ENCODE measurements at regions not wholly inside any gene's neighbourhood (a gene's known extent, or its start where the extent isn't known, plus 50 kb on each side); places are given as distances from the start of the nearest gene placed in this dataset.

- H3K4me3 ChIP-seq (replicated peaks; ENCODE audit: insufficient read depth, low read length): no peak overlapping the region
- H3K27me3 ChIP-seq (ENCODE audit: insufficient read depth, poor library complexity, severe bottlenecking): no peaks in the 10 kb centered on the region
- no peak for TF ChIP-seq GABPA (IDR thresholded peaks at IDR 0.05; ENCODE audit: low read depth)
- no peak for TF ChIP-seq POLR2AphosphoS5 (IDR thresholded peaks at IDR 0.05; ENCODE audit: low read depth)
- TF ChIP-seq, protein P1, sequence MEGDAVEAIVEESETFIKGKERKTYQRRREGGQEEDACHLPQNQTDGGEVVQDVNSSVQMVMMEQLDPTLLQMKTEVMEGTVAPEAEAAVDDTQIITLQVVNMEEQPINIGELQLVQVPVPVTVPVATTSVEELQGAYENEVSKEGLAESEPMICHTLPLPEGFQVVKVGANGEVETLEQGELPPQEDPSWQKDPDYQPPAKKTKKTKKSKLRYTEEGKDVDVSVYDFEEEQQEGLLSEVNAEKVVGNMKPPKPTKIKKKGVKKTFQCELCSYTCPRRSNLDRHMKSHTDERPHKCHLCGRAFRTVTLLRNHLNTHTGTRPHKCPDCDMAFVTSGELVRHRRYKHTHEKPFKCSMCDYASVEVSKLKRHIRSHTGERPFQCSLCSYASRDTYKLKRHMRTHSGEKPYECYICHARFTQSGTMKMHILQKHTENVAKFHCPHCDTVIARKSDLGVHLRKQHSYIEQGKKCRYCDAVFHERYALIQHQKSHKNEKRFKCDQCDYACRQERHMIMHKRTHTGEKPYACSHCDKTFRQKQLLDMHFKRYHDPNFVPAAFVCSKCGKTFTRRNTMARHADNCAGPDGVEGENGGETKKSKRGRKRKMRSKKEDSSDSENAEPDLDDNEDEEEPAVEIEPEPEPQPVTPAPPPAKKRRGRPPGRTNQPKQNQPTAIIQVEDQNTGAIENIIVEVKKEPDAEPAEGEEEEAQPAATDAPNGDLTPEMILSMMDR (IDR thresholded peaks at IDR 0.05; ENCODE audit: insufficient read depth, low read length): no peak
- no peak for DNase-seq (ENCODE audit: low read depth in 1 of 2, low spot score in 1 of 2)
- H3K27ac ChIP-seq (replicated peaks): no peak overlapping the region
These were observed 73.3 kb upstream of the HABP2 start for GRCh38 chr10:113479346-113480080.

DNA sequence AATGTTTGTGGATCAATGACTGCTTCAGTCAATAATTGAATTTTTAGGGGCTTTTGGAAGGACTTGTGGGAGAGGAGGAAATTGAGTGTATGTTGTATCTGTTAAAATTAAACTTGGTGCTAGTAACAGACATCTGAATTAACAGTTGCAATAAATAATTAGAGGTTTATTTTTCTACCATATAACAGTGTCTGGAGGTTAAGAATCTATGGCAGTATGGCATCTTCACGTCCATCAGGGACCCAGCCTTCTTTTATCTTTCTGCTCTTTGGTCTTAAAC, 72.8 kb upstream of the HABP2 start:
- DNase-seq (ENCODE audit: low read depth in 1 of 2, low spot score in 1 of 2): no peak
- Histone ChIP-seq H3K4me3 (replicated peaks; ENCODE audit: insufficient read depth, low read length) (no peak overlapping the region), H3K27ac (replicated peaks) (no peak overlapping the region), H3K27me3 (ENCODE audit: insufficient read depth, poor library complexity, severe bottlenecking) (no peaks in the 10 kb centered on the region)
- TF ChIP-seq POLR2AphosphoS5 (IDR thresholded peaks at IDR 0.05; ENCODE audit: low read depth) (no peak), GABPA (IDR thresholded peaks at IDR 0.05; ENCODE audit: low read depth) (no peak), SPI1 (IDR thresholded peaks at IDR 0.05; ENCODE audit: borderline replicate concordance, low read depth) (no peak)
- TF ChIP-seq, protein P1 (IDR thresholded peaks at IDR 0.05; ENCODE audit: insufficient read depth, low read length): no peak
- TF ChIP-seq, protein P2, sequence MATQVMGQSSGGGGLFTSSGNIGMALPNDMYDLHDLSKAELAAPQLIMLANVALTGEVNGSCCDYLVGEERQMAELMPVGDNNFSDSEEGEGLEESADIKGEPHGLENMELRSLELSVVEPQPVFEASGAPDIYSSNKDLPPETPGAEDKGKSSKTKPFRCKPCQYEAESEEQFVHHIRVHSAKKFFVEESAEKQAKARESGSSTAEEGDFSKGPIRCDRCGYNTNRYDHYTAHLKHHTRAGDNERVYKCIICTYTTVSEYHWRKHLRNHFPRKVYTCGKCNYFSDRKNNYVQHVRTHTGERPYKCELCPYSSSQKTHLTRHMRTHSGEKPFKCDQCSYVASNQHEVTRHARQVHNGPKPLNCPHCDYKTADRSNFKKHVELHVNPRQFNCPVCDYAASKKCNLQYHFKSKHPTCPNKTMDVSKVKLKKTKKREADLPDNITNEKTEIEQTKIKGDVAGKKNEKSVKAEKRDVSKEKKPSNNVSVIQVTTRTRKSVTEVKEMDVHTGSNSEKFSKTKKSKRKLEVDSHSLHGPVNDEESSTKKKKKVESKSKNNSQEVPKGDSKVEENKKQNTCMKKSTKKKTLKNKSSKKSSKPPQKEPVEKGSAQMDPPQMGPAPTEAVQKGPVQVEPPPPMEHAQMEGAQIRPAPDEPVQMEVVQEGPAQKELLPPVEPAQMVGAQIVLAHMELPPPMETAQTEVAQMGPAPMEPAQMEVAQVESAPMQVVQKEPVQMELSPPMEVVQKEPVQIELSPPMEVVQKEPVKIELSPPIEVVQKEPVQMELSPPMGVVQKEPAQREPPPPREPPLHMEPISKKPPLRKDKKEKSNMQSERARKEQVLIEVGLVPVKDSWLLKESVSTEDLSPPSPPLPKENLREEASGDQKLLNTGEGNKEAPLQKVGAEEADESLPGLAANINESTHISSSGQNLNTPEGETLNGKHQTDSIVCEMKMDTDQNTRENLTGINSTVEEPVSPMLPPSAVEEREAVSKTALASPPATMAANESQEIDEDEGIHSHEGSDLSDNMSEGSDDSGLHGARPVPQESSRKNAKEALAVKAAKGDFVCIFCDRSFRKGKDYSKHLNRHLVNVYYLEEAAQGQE (IDR thresholded peaks at IDR 0.05; ENCODE audit: insufficient replicate concordance, low read depth): no peak

- no peak overlapping the region for H3K27ac ChIP-seq (replicated peaks)
- TF ChIP-seq SPI1 (IDR thresholded peaks at IDR 0.05; ENCODE audit: borderline replicate concordance, low read depth): no peak
- TF ChIP-seq, protein P1 (IDR thresholded peaks at IDR 0.05; ENCODE audit: insufficient read depth, low read length): no peak
- TF ChIP-seq, protein P2 (IDR thresholded peaks at IDR 0.05; ENCODE audit: insufficient replicate concordance, low read depth): no peak
- no peak for TF ChIP-seq POLR2AphosphoS5 (IDR thresholded peaks at IDR 0.05; ENCODE audit: low read depth)
- TF ChIP-seq GABPA (IDR thresholded peaks at IDR 0.05; ENCODE audit: low read depth): no peak
- H3K27me3 ChIP-seq (ENCODE audit: insufficient read depth, poor library complexity, severe bottlenecking): no peaks in the 10 kb centered on the region
- no peak for DNase-seq (ENCODE audit: low read depth in 1 of 2, low spot score in 1 of 2)
- no peak overlapping the region for H3K4me3 ChIP-seq (replicated peaks; ENCODE audit: insufficient read depth, low read length)
These were observed 71.9 kb upstream of the HABP2 start for GRCh38 chr10:113480851-113481502.

All from HL-60 (cell line).